Type B pancreatic cell (in vitro differentiated cells): ENCODE measurements at regions not wholly inside any gene's neighbourhood (a gene's known extent, or its start where the extent isn't known, plus 50 kb on each side); places are given as distances from the start of the nearest gene placed in this dataset.

ENCODE experiments used
- DNase-seq: peaks from one replicate; pipeline ENCODE4 v3.0.0; 2021; ENCODE audit warnings: mixed read lengths; ENCODE audit not compliant: unreplicated experiment; ENCODE audit errors: extremely low spot score
- H3K27ac Mint-ChIP-seq: 2 replicates; pipeline ENCODE4 v1.8.0; 2021; ENCODE audit warnings: mild to moderate bottlenecking, mixed read lengths
- H3K27me3 Mint-ChIP-seq: 2 replicates; pipeline ENCODE4 v1.8.0; 2021; ENCODE audit warnings: mixed read lengths
- H3K36me3 Mint-ChIP-seq: 2 replicates; pipeline ENCODE4 v1.8.0; 2021; ENCODE audit warnings: mixed read lengths
- H3K4me1 Mint-ChIP-seq: one replicate; pipeline ENCODE4 v1.8.0; 2021; ENCODE audit warnings: mixed read lengths; ENCODE audit not compliant: unreplicated experiment
- H3K4me3 Mint-ChIP-seq: 2 replicates; pipeline ENCODE4 v1.8.0; 2021; ENCODE audit warnings: mild to moderate bottlenecking, mixed read lengths
- H3K9me3 Mint-ChIP-seq: 2 replicates; pipeline ENCODE4 v1.8.0; 2021; ENCODE audit warnings: mixed read lengths
- TF ChIP-seq, protein P1 (sequence below): fragments of 200-600 bp; sonication (generic); conservative IDR thresholded peaks from 2 replicates; pipeline ENCODE4 v1.5.0; 2021; ENCODE audit warnings: antibody characterized with exemption, mild to moderate bottlenecking

DNA sequence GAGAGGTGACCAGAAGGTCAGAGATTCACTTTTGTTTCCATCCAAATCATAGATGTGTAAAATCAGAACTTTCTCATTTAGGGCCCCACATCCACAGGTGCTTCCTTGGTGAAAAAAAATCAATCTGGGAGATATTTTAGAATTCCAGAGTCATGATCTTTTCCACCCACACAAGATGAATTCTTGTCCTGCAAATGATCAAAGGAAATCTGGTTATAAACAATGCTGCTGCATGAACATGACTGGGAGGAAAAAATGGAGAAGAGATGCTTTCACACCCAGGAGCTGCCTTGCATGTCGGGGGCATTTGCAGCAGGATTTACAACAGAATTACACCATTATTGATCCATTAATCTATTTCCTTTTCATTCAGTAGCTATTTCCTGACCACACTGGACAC is 106.5 kb upstream of the TMEM72 start:
- peaks cover 12% of the 10 kb centered on the region for H3K27me3 Mint-ChIP-seq
- H3K4me3 Mint-ChIP-seq: no peak overlapping the region
- TF ChIP-seq, protein P1, sequence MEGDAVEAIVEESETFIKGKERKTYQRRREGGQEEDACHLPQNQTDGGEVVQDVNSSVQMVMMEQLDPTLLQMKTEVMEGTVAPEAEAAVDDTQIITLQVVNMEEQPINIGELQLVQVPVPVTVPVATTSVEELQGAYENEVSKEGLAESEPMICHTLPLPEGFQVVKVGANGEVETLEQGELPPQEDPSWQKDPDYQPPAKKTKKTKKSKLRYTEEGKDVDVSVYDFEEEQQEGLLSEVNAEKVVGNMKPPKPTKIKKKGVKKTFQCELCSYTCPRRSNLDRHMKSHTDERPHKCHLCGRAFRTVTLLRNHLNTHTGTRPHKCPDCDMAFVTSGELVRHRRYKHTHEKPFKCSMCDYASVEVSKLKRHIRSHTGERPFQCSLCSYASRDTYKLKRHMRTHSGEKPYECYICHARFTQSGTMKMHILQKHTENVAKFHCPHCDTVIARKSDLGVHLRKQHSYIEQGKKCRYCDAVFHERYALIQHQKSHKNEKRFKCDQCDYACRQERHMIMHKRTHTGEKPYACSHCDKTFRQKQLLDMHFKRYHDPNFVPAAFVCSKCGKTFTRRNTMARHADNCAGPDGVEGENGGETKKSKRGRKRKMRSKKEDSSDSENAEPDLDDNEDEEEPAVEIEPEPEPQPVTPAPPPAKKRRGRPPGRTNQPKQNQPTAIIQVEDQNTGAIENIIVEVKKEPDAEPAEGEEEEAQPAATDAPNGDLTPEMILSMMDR: no peak
- no peaks in the 10 kb centered on the region for H3K36me3 Mint-ChIP-seq
- no peak for DNase-seq
- H3K4me1 Mint-ChIP-seq: peaks cover 9% of the 10 kb centered on the region
- no peak overlapping the region for H3K27ac Mint-ChIP-seq
- no peaks in the 10 kb centered on the region for H3K9me3 Mint-ChIP-seq

DNA sequence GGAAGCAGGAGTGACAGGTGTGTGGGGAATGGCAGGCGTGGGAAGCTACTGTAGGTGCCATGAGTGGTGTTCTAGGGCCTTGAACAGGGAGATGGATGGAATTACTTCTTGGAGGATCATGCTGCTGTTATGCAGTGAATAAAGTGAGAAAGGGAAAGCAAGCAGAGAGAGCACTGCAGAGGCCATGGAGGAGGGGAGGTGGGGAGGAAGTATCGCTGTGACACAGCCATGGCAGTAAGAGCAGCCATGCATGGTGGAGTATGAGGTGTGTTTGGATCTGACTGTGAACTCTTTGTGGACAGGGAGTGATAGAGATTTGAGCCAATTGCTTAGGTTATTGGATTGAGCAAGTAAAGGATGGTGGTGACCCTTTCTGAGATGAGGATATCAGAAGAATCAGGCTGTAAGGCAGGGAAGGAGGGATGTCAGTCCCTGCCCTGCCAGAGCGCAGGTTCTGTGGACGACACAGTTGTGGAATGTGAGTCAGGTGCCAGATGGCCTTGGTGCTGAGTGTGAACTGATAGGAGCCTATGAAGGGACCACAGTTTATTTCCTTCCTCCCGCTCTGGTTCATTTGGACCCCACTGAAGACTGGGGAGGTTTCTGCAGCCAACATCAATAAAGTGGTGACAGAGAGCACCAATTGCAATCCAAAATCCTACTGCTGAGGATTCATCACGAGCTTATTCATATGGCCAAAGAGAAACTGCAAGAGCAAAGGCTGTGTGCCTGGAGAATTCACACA is 105.5 kb upstream of the TMEM72 start:
- DNase-seq: no peak
- Mint-ChIP-seq H3K9me3 (no peaks in the 10 kb centered on the region), H3K4me3 (no peak overlapping the region), H3K27ac (no peak overlapping the region), H3K36me3 (no peaks in the 10 kb centered on the region), H3K27me3 (peaks cover 12% of the 10 kb centered on the region), H3K4me1 (no peaks in the 10 kb centered on the region)
- TF ChIP-seq, protein P1: no peak

DNA sequence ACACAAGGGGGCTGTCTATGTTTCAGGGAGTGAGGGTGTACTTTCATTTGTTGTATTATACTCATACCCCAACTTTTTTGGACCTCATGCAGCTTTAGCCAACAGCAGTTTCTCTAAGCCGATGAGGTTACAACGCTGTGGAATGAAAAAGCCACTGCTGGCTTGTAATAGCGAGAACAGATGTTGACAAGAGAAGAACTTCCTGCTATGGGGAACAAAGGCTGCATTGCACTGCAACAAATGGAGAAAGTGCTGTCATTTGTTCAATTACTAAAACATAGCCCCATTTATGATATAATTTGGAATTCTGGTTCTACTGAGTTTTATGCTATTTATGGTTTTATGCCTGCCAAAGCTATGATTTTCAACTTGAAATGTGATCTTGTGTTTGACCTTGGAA is 104.2 kb upstream of the TMEM72 start:
- DNase-seq: no peak
- TF ChIP-seq, protein P1: no peak
- H3K27ac Mint-ChIP-seq: no peak overlapping the region
- no peaks in the 10 kb centered on the region for H3K9me3 Mint-ChIP-seq
- no peak overlapping the region for H3K4me3 Mint-ChIP-seq
- H3K27me3 Mint-ChIP-seq: peaks cover 12% of the 10 kb centered on the region
- H3K4me1 Mint-ChIP-seq: no peaks in the 10 kb centered on the region
- no peaks in the 10 kb centered on the region for H3K36me3 Mint-ChIP-seq

DNA sequence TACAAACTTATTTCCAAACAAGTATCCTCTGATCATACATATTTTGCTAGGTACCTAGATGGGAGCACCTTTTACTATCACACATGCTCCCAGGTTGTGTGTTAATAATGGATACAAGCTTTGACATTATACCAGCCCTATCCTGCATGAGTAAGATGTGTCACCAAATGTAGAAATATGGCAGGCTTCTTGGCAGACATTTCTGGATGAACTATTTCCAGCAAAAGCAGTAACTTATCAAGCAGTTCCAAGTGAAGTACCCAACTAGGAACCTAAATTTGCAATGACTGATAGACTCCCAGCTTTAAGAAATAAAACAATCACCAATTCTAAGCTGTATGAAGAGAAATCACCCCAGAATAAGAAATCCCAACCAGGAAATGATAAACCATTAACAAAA is 103.7 kb upstream of the TMEM72 start:
- no peak overlapping the region for H3K4me3 Mint-ChIP-seq
- no peak overlapping the region for H3K27ac Mint-ChIP-seq
- no peaks in the 10 kb centered on the region for H3K4me1 Mint-ChIP-seq
- DNase-seq: no peak
- H3K36me3 Mint-ChIP-seq: no peaks in the 10 kb centered on the region
- no peaks in the 10 kb centered on the region for H3K9me3 Mint-ChIP-seq
- TF ChIP-seq, protein P1: no peak
- H3K27me3 Mint-ChIP-seq: peaks cover 12% of the 10 kb centered on the region

DNA sequence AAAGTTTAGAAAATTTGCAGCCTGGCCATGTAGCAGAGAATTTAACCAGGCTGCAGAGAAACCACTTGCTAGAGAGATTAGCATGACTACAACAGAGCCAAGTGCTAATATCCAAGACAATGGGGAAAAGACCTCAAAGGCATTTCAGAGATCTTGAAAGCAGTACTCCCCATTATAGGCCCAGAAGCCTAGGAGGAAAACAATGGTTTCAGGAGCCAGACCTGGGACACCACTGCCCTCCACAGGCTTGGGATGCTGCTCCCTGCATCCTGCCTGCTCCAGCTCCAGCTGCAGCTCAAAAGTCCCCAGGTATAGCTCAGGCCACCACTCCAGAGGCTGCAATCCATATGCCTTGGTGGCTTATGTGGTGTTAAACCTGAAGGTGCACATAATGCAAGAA is 101.5 kb upstream of the TMEM72 start:
- Mint-ChIP-seq H3K27me3 (peaks cover 11% of the 10 kb centered on the region), H3K4me3 (no peak overlapping the region), H3K4me1 (no peaks in the 10 kb centered on the region), H3K27ac (no peak overlapping the region), H3K9me3 (no peaks in the 10 kb centered on the region), H3K36me3 (no peaks in the 10 kb centered on the region)
- DNase-seq: no peak
- TF ChIP-seq, protein P1: no peak
